Thyroid gland (tissue), 4 donors: ENCODE measurements at regions not wholly inside any gene's neighbourhood (a gene's known extent, or its start where the extent isn't known, plus 50 kb on each side); places are given as distances from the start of the nearest gene placed in this dataset.

ENCODE experiments used
- DNase-seq, 2 donors: peaks; one replicate each; pipeline ENCODE4 v3.0.0-alpha.2; 2019
- H3K27ac ChIP-seq, 3 donors: fragments of 200-600 bp; sonication (generic); 1 replicate in 2 of 3; 2 replicates in 1 of 3; pipeline ENCODE4 v1.5.1; 2016 to 2019; ENCODE audit warnings: mild to moderate bottlenecking in 1 of 3, moderate library complexity in 1 of 3
- H3K27me3 ChIP-seq: fragments of 200-600 bp; sonication (generic); one replicate; pipeline ENCODE4 v1.5.1; 2019
- H3K36me3 ChIP-seq, 2 donors: fragments of 200-600 bp; sonication (generic); one replicate each; pipeline ENCODE4 v1.5.1; 2016 to 2019
- H3K4me1 ChIP-seq, 2 donors: fragments of 200-600 bp; sonication (generic); one replicate each; pipeline ENCODE4 v1.5.1; 2017 to 2019
- H3K4me3 ChIP-seq, 3 donors: fragments of 200-600 bp; sonication (generic); replicated peaks in 1 of 3; 1 replicate in 2 of 3; 2 replicates in 1 of 3; pipeline ENCODE4 v1.5.1; 2016; ENCODE audit warnings: mild to moderate bottlenecking in 1 of 3
- H3K9me3 ChIP-seq: fragments of 200-600 bp; sonication (generic); one replicate; pipeline ENCODE4 v1.5.1; 2017
- CTCF ChIP-seq, 6 experiments: fragments of 200-600 bp in 3 of 6; fragments of 450-650 bp in 3 of 6; sonication (generic) in 3 of 6; IDR thresholded peaks; one replicate each; pipeline ENCODE4 v1.5.1; 2016 to 2019; ENCODE audit warnings: antibody characterized with exemption in 6 of 6, mild to moderate bottlenecking in 2 of 6, inconsistent platforms in 1 of 6, moderate library complexity in 1 of 6
- POLR2A ChIP-seq, 2 donors: fragments of 450-650 bp; IDR thresholded peaks; one replicate each; pipeline ENCODE4 v1.6.1; 2017; ENCODE audit warnings: antibody characterized with exemption in 2 of 2, mild to moderate bottlenecking in 2 of 2, moderate library complexity in 1 of 2
- WGBS, 2 donors: methylation state at CpG; one replicate each; pipeline ENCODE4 v1.1.5; 2017; 5-methylcytosine and 5-hydroxymethylcytosine counted together
- intact Hi-C: fragments of 100-400 bp; cut with DNase I; formaldehyde crosslinking; loops from one replicate; pipeline ENCODE4 v1.15.1; 2023

GRCh38 chr7:17534348-17534747 lies 235.9 kb downstream of the AHR start:
- intact Hi-C loops = no loop called here
- H3K4me3 ChIP-seq = no peak overlapping the region
- H3K36me3 ChIP-seq = no peaks in the 10 kb centered on the region
- no peaks in the 10 kb centered on the region for H3K9me3 ChIP-seq
- H3K27ac ChIP-seq = no peak overlapping the region
- DNase-seq = no peak
- no peaks in the 10 kb centered on the region for H3K4me1 ChIP-seq
- TF ChIP-seq POLR2A (IDR thresholded peaks at IDR 0.05) (no peak), CTCF (IDR thresholded peaks at IDR 0.05) (no peak)
- WGBS, 2 donors = 63 to 75% methylated on average over 3 of the region's 3 CpGs
- H3K27me3 ChIP-seq = no peaks in the 10 kb centered on the region

- TF ChIP-seq CTCF (IDR thresholded peaks at IDR 0.05) (no peak), POLR2A (IDR thresholded peaks at IDR 0.05) (no peak)
- Histone ChIP-seq H3K9me3 (no peaks in the 10 kb centered on the region), H3K4me1 (no peaks in the 10 kb centered on the region), H3K36me3 (no peaks in the 10 kb centered on the region), H3K27me3 (no peaks in the 10 kb centered on the region), H3K4me3 (no peak overlapping the region), H3K27ac (no peak overlapping the region)
- WGBS, 2 donors = 65 to 89% methylated on average over 1 of the region's 1 CpG
- intact Hi-C loops = no loop called here
- no peak for DNase-seq
Measured at GRCh38 chr7:17535776-17536175, 237.3 kb downstream of the AHR start.

- intact Hi-C loops = no loop called here
- Histone ChIP-seq H3K27me3 (no peaks in the 10 kb centered on the region), H3K27ac (no peak overlapping the region), H3K9me3 (no peaks in the 10 kb centered on the region), H3K4me3 (no peak overlapping the region), H3K36me3 (no peaks in the 10 kb centered on the region), H3K4me1 (no peaks in the 10 kb centered on the region)
- DNase-seq = no peak
- TF ChIP-seq POLR2A (IDR thresholded peaks at IDR 0.05) = no peak
- no peak for TF ChIP-seq CTCF (IDR thresholded peaks at IDR 0.05)
- WGBS, 2 donors = 90 to 92% methylated on average over 2 of the region's 2 CpGs
Measured at GRCh38 chr7:17544401-17544800, 245.9 kb downstream of the AHR start.

- H3K4me3 ChIP-seq = no peak overlapping the region
- intact Hi-C loops = no loop called here
- no peaks in the 10 kb centered on the region for H3K9me3 ChIP-seq
- H3K4me1 ChIP-seq = no peaks in the 10 kb centered on the region
- H3K27ac ChIP-seq = no peak overlapping the region
- no peak for TF ChIP-seq CTCF (IDR thresholded peaks at IDR 0.05)
- no peak for TF ChIP-seq POLR2A (IDR thresholded peaks at IDR 0.05)
- DNase-seq = no peak
- no peaks in the 10 kb centered on the region for H3K36me3 ChIP-seq
- H3K27me3 ChIP-seq = no peaks in the 10 kb centered on the region
Measured at GRCh38 chr7:17545348-17545747, 246.9 kb downstream of the AHR start.

- no peak for TF ChIP-seq CTCF (IDR thresholded peaks at IDR 0.05)
- TF ChIP-seq POLR2A (IDR thresholded peaks at IDR 0.05) = no peak
- no peak overlapping the region for H3K4me3 ChIP-seq
- intact Hi-C loops = no loop called here
- no peaks in the 10 kb centered on the region for H3K4me1 ChIP-seq
- no peak for DNase-seq
- H3K27me3 ChIP-seq = no peaks in the 10 kb centered on the region
- no peaks in the 10 kb centered on the region for H3K9me3 ChIP-seq
- H3K27ac ChIP-seq = no peak overlapping the region
- no peaks in the 10 kb centered on the region for H3K36me3 ChIP-seq
- WGBS, 2 donors = 69 to 84% methylated on average over 3 of the region's 3 CpGs
Measured at GRCh38 chr7:17546189-17546588, 247.7 kb downstream of the AHR start.
